SK-N-MC (cell line): ENCODE measurements at regions not wholly inside any gene's neighbourhood (a gene's known extent, or its start where the extent isn't known, plus 50 kb on each side); places are given as distances from the start of the nearest gene placed in this dataset.

ENCODE experiments used
- EZH2 ChIP-seq: fragments of 200-600 bp; sonication (generic); IDR thresholded peaks from one replicate; pipeline ENCODE4 v1.6.1; 2017; ENCODE audit warnings: antibody characterized with exemption
- FOXP2 ChIP-seq: optimal IDR thresholded peaks from 2 replicates; pipeline ENCODE3; 2011; ENCODE audit warnings: mild to moderate bottlenecking, moderate library complexity; ENCODE audit not compliant: insufficient read depth; ENCODE audit errors: extremely low read length, control extremely low read depth
- POLR2AphosphoS5 ChIP-seq: IDR thresholded peaks from 2 replicates; pipeline ENCODE4 v1.6.1; 2012; ENCODE audit warnings: mild to moderate bottlenecking, low read depth, low read length, borderline replicate concordance

GRCh38 chr1:10940451-10940804 is 72.0 kb upstream of the TARDBP start:
- TF ChIP-seq EZH2 = no peak
- TF ChIP-seq POLR2AphosphoS5 = no peak
- no peak for TF ChIP-seq FOXP2
